Stimulated activated CD4-positive, alpha-beta T cell treated with anti-CD3 and anti-CD28 coated beads, TNF-alpha, amount 100 ng/mL, for 1 hour (primary cell): ENCODE measurements at regions not wholly inside any gene's neighbourhood (a gene's known extent, or its start where the extent isn't known, plus 50 kb on each side); places are given as distances from the start of the nearest gene placed in this dataset.
"Not testable (repeated sequence)": the region's sequence is repeated elsewhere in the genome, so short reads cannot be mapped to it uniquely, and the experiment has no call there.

Experiments
- DNase-seq, 3 donors: peaks; one replicate each; pipeline ENCODE4 v3.0.0-alpha.2; 2020; ENCODE audit warnings: low read depth in 3 of 3, low spot score in 1 of 3

DNA sequence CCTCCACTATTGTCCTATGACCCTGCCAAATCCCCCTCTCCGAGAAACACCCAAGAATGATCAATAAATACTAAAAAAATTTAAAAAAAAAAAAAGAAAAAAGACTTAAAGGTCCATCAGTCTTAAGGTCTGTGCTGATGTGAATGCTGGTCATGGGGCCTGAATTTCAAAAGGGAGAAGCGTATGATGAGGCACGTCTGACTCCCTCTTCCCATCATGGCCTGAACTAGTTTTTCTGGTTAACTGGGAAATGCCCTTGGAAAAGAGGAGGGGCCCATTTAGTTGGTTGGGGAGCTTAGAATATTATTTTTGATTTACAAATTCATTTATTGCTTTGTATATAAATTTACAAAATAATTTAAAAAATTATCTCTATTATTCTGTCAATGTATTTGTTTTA, 291.0 kb upstream of the CDH19 start:
- no peak for DNase-seq

DNA sequence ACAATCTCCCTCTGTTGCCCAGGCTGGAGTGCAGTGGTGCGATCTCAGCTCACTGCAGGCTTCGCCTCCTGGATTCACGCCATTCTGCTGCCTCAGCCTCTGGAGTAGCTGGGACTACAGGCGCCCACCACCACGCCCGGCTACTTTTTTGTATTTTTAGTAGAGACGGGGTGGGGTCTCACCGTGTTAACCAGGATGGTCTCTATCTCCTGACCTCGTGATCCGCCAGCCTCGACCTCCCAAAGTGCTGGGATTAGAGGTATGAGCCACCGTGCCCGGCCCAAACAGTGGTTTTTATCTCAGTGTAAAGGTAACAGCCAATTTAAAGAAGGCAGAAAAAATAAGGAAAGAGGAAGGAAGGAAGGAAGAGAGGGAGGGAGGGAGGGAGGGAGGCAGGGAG, 288.5 kb upstream of the CDH19 start:
- not testable (repeated sequence) for DNase-seq

DNA sequence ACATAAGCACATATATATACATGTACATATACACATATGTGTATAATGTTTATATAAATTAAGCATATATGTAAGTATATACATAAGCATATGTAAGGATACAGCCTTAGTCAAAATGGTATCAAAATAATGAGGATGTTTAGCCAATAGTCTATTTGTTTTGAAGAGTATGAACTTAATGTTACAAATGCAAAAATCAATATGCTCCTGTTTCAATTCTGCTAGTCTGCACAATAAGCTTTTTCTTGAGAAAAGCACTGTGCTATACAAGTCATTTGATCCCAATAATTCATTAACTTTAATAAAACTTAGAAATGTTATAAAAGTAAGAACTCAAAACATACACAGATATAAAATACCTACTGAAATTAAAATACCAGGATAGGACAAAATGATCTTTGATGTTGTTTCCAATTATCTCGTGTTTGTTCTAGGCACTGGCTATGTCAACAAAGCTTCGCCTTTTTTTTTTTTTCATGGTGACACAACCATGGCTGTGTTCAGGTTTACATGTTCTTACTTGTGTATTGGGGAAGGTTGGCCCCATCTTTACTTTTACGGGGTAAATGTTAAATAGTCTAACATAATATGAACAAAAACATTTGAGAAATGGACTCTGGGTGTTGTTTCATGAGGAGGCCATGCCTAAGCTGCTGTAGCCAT, 271.1 kb upstream of the CDH19 start:
- no peak for DNase-seq

- no peak for DNase-seq
These were observed 270.5 kb upstream of the CDH19 start for GRCh38 chr18:66874375-66874774.

GRCh38 chr18:66873899-66874298, 270.0 kb upstream of the CDH19 start:
- DNase-seq, result no peak

- DNase-seq, result no peak
These were observed 268.4 kb upstream of the CDH19 start for GRCh38 chr18:66872277-66872676.

- no peak for DNase-seq
These were observed 263.8 kb upstream of the CDH19 start for GRCh38 chr18:66867653-66868052.

- not testable (repeated sequence) for DNase-seq
These were observed 262.6 kb upstream of the CDH19 start for GRCh38 chr18:66866427-66866940.

DNA sequence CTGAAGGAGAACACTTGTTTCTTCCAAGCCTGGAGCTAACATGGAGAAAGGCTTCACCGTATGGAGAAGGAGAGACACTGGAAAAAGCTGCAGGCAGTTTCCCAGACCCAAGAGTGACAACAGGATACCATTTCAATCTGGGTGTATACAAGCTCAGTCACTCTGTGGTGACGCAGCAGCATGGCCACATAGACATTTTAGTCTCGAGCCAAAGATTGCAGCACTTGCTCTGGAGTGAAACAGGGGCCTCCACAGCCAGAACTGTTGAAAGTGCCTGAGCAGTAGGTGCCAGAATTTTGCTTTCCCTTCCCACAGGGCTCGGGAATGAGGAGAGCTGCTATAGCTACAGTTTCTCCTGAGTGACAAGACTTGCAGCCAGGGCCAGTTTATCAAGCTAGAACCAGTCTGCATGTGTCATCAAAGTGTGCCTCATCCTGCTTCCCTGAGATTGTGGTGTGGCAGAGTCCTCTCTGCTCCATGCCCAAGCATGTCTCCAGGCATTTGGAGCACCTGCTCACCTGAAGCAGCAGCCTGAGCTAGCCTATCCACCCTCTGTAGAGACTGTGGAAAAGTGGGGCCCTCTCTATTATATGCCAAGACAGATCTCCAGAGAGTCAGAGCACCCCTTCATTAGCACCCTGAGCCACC, 234.6 kb upstream of the CDH19 start:
- no peak for DNase-seq

GRCh38 chr18:66833646-66834045, 229.8 kb upstream of the CDH19 start:
- DNase-seq, result no peak

DNA sequence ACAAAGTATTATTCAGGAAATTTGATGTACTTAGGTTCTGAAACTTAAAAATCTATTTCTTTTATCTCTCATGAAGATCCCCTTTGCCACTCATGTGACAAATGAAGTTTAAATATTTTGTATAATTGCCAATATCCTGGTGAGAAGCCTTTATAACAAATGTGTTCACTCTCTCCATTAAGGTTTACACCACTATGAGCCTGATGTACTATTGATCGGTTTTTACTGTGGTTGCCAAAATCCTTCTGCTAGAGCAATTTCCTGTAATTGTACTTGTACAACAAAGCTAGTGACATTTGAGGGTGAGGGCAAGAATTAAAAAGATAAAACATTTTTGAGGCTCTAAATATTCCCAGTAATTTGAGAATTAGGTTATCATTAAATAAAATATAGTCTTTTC, 222.3 kb upstream of the CDH19 start:
- DNase-seq, result no peak

DNA sequence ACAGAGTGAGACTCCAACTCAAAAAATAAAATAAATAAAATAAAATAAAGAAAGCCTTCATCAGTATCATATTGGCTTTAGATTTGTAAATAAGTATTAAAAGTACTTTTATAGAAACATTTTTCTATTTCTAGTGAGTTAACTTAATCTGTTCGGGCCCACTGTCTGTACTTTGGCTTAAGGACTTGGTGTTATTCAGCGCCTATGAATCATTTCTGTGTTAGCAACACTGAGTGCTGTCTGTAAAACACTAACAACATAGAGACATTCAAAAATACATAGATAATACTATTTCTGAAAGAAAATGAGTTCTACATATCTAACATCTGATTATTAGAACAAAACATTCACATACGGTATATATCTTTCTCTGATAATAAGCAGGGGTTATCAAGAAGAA, 221.5 kb upstream of the CDH19 start:
- no peak for DNase-seq

DNA sequence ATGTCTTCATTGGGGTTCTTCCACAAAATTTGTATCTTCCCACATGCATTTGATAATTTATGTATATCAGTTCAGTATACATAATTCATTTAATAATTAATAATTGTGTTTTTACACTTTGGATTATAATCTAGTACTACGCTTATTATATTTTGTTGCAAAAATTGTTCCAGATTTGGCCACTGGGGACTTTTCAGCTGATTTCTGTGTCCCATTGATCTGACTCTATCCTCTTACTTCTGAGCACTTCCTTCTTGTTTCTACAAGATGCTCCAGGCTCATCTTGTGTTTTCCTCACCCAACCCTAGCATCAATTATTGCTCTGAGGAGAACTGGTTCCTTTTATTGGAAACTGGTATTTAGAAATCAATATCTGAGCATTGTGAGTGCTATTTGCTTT, 215.3 kb upstream of the CDH19 start:
- no peak for DNase-seq

DNA sequence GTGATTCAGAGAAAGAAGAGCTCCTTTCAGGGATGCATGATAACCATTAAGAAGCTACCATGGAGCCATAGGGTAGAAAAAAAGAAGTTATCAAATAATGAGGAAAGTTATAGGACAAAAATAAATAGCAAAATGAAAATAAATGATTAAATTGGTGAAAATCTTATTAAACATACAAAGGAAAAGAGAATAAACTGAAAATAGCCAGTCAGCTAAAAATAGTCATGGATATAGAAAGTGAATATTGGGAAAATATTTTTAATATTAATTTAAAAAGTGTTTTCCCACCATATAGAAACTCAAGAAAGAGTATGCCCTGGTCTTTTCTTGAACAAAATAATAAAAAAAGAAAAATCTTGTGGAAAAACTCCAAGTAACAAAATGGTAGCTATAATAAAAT, 209.2 kb upstream of the CDH19 start:
- no peak for DNase-seq

GRCh38 chr18:66795051-66795450, 191.2 kb upstream of the CDH19 start:
- DNase-seq, result no peak

DNA sequence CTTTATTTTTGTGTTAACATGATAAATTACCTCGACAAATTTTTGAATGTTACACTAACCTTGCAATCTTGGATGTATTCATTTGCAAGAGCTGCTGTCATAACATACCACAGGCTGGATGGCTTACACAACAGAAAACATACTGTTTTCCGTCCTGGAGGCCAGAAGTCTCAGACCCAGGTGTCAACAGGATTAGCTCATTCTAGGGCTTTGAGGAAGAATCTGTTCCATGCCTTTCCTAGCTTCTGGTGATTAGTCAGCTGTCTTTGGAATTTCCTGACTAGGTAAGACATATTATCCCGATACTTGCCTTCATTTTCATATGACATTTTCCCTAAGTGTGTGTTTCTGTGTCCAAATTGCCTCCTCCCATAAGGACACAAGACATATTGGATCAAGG, 188.6 kb upstream of the CDH19 start:
- DNase-seq, result no peak

DNA sequence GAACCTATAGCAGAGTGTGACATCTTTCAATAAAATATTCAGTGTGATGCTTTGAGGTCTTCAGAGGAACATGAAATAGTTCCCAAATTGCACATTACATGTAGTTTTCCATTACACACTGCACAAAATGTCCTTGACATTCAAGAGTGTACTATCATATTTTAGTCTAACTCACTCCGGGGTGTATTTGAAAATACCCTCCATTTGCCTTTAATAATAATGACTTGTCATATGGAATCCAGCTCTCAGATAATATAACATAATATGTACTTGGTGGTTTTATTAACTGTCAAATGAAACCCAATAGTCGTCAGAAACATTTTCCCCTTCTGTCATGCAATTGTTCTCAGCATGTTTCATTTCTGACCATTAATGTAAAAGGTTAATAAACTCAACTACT, 176.7 kb upstream of the CDH19 start:
- DNase-seq, result no peak

DNA sequence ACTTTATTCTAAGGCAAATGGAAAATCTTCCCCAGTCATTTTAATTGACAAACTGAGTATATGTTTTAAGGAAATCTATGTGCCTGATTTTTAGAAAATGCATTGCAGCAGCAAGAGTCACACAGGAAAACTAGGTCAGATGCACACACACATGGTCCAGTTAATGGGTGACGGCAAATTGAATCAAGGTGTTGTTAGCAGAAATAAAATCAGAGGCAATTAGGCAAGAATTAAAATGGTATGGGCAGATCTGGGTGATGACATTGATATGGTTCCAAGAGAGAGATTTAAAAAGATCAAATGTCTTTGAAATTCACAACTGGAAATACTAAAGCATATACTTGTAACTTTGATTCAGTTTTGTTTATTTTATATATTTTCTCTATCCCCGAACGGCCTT, 174.2 kb upstream of the CDH19 start:
- no peak for DNase-seq

GRCh38 chr18:66769375-66769774, 165.5 kb upstream of the CDH19 start:
- DNase-seq, result no peak

GRCh38 chr18:66764230-66764629, 160.3 kb upstream of the CDH19 start:
- DNase-seq, result no peak

DNA sequence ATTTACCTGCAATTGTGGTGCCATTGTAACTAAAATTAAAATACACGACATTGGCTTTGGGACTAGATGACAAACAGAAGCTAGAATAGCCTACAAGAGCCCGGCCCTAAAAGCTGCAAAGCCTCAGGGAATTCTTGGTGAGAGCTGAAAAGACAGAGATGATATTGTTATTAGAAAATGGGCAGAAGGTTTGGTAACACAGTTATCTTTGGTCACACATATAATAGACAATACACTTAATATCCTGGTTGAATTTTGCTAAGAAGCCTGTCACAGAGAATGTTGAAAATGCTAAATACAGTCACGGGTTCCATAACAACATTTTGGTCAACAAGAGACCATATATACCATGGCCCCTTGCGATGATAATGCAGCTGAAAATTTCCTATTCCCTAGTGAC, 157.3 kb upstream of the CDH19 start:
- no peak for DNase-seq

GRCh38 chr18:66760559-66760958, 156.7 kb upstream of the CDH19 start:
- no peak for DNase-seq
